ENCODE measurements at regions not wholly inside any gene's neighbourhood (a gene's known extent, or its start where the extent isn't known, plus 50 kb on each side); places are given as distances from the start of the nearest gene placed in this dataset.

DNA sequence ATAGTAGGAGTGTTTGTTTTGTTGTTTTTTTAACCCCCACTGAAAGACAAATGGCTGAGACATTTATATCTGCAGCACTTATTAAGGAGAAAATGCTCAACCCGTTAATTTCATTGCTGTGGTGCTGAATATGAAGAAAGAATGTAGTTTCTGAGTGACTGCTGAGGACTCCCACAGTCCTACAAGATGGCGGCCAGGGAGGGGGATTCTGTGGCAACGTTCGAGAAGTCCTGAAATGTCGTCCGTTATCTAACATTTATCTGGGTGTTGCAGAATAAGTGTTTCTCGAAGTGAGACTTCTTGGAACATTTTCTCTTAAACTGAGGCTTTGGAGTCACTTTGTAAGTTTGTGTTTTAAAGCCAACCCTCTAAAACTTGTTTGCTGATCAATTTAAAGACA lies 530.4 kb downstream of the XYLT1 start:
- Histone ChIP-seq H2AK5ac (ENCODE audit: low read depth, low read length) (no peak overlapping the region), H3K9me3 (ENCODE audit: insufficient read depth in 2 of 2, low read depth in 1 of 2, low read length in 1 of 2) (no peaks in the 10 kb centered on the region), H3K23me2 (ENCODE audit: low read depth, low read length) (no peaks in the 10 kb centered on the region), H3K23ac (ENCODE audit: insufficient read length) (no peak overlapping the region), H4K8ac (ENCODE audit: extremely low read depth, insufficient read depth, low read length) (no peak overlapping the region; the same call in 1 of the 2 replicates), H3K4me3 (ENCODE audit: extremely low read depth in 1 of 4, insufficient read depth in 2 of 4, low read depth in 3 of 4, low read length in 4 of 4) (peak overlapping the region in 3 of 4 experiments; percentile 10 to 47 (median 26); a peak in 4 of 8 replicates), H3K56ac (replicated peaks; ENCODE audit: insufficient read length, low read depth, low read length) (no peak overlapping the region), H3K36me3 (ENCODE audit: control insufficient read depth in 2 of 4, insufficient read depth in 4 of 4, low read length in 3 of 4) (no peaks in the 10 kb centered on the region), H3K9ac (replicated peaks in 1 of 4; ENCODE audit: extremely low read depth in 1 of 4, low read depth in 3 of 4, low read length in 3 of 4) (no peak overlapping the region), H3K14ac (ENCODE audit: insufficient read length) (no peak overlapping the region), H2AFZ (ENCODE audit: low read length) (peak overlapping the region; percentile 82), H2BK20ac (ENCODE audit: low read length) (no peak overlapping the region), H3K4me2 (ENCODE audit: insufficient read depth in 1 of 2, low read depth in 2 of 2, low read length in 2 of 2) (peak overlapping the region; percentile 49 to 66), H3K27me3 (replicated peaks in 1 of 4; ENCODE audit: control insufficient read depth in 3 of 4, extremely low read depth in 1 of 4, insufficient read depth in 3 of 4, low read length in 3 of 4) (no peaks in the 10 kb centered on the region; a peak in 1 of 7 replicates), H3K18ac (ENCODE audit: extremely low read depth, low read length) (no peak overlapping the region), H4K20me1 (replicated peaks in 1 of 2; ENCODE audit: control insufficient read depth in 1 of 2, insufficient read depth in 2 of 2, low read length in 2 of 2) (no peaks in the 10 kb centered on the region), H3K79me1 (ENCODE audit: low read depth, low read length) (no peaks in the 10 kb centered on the region), H2BK120ac (replicated peaks; ENCODE audit: low read depth, low read length) (peak overlapping the region; percentile 25), H3K4ac (replicated peaks; ENCODE audit: insufficient read length, low read depth, low read length) (no peak overlapping the region), H3K79me2 (ENCODE audit: control insufficient read depth in 1 of 2, insufficient read depth in 2 of 2, low read length in 2 of 2) (no peaks in the 10 kb centered on the region), H2BK5ac (ENCODE audit: low read depth, low read length) (no peak overlapping the region), H3K4me1 (replicated peaks in 1 of 4; ENCODE audit: control insufficient read depth in 3 of 4, insufficient read depth in 4 of 4, low read length in 3 of 4) (peaks cover 7 to 12% (median 9%) of the 10 kb centered on the region in 4 experiments; a peak in 5 of 7 replicates), H2BK12ac (ENCODE audit: low read depth, low read length) (no peak overlapping the region), H4K5ac (ENCODE audit: insufficient read length, low read depth, low read length) (peak overlapping the region; percentile 63), H2BK15ac (ENCODE audit: low read length) (no peak overlapping the region), H4K91ac (replicated peaks; ENCODE audit: insufficient read length, low read length) (no peak overlapping the region), H3K27ac (ENCODE audit: low read depth, low read length) (0 out of 2 replicates have a peak overlapping the region, but pooled peaks have one; percentile 6)
- ChIA-PET POLR2A (ENCODE audit: partially characterized antibody) (no interaction called here), CTCF (ENCODE audit: partially characterized antibody) (no interaction called here)
- DNase-seq (ENCODE audit: low read depth in 1 of 2, low spot score in 2 of 2) (no peak), FAIRE-seq (peak; percentile 36)
- 26% methylated on average over 7 of the region's 7 CpGs; no CpG with 5 or more reads in 1 of the 2 experiments for WGBS, 2 experiments (ENCODE audit: extremely low coverage in 1 of 2, insufficient coverage in 1 of 2, insufficient read length in 1 of 2, insufficient replicate concordance in 2 of 2, low coverage in 1 of 2, low lambda C conversion rate in 2 of 2, missing lambda C conversion rate in 1 of 2)
- TF ChIP-seq USF2 (IDR thresholded peaks at IDR 0.05; ENCODE audit: low read length) (no peak), SIRT6 (IDR thresholded peaks at IDR 0.05; ENCODE audit: low read length) (no peak), TAF1 (IDR thresholded peaks at IDR 0.05; ENCODE audit: low read depth, low read length) (0 out of 2 replicates have a peak, but pooled peaks have one; percentile 33), POLR2A (IDR thresholded peaks at IDR 0.05; ENCODE audit: control extremely low read depth in 1 of 2, low read depth in 2 of 2, low read length in 2 of 2) (no peak), RXRA (IDR thresholded peaks at IDR 0.05; ENCODE audit: insufficient read depth, low read depth, low read length) (no peak), YY1 (IDR thresholded peaks at IDR 0.05; ENCODE audit: low read depth, low read length) (peak; percentile 95), TEAD4 (IDR thresholded peaks at IDR 0.05; ENCODE audit: low read depth, low read length) (0 out of 2 replicates have a peak, but pooled peaks have one; percentile 25), CHD2 (IDR thresholded peaks at IDR 0.05; ENCODE audit: low read length) (no peak), ASH2L (IDR thresholded peaks at IDR 0.05; ENCODE audit: low read length) (peak; percentile 45), RAD21 (IDR thresholded peaks at IDR 0.05 in 1 of 2, conservative IDR thresholded peaks at IDR 0.05 in 1 of 2; ENCODE audit: low read depth in 2 of 2, low read length in 2 of 2) (no peak), SAP30 (IDR thresholded peaks at IDR 0.05; ENCODE audit: insufficient read depth, insufficient replicate concordance, low read length) (no peak)

Measured in H1 (cell line).